Testis (tissue), 2 donors: ENCODE measurements at regions not wholly inside any gene's neighbourhood (a gene's known extent, or its start where the extent isn't known, plus 50 kb on each side); places are given as distances from the start of the nearest gene placed in this dataset.

Experiments
- DNase-seq: peaks from one replicate; pipeline ENCODE4 v3.0.0-alpha.2; 2019
- H3K27ac ChIP-seq, 2 donors: fragments of 200-600 bp; sonication (generic); one replicate each; pipeline ENCODE4 v1.5.1; 2019
- H3K27me3 ChIP-seq: fragments of 200-600 bp; sonication (generic); one replicate; pipeline ENCODE4 v1.5.1; 2019
- H3K36me3 ChIP-seq: fragments of 200-600 bp; sonication (generic); one replicate; pipeline ENCODE4 v1.5.1; 2017; ENCODE audit warnings: low read depth; ENCODE audit errors: missing control alignments
- H3K4me1 ChIP-seq: fragments of 200-600 bp; sonication (generic); one replicate; pipeline ENCODE4 v1.5.1; 2019
- H3K4me3 ChIP-seq, 2 donors: fragments of 200-600 bp; sonication (generic); one replicate each; pipeline ENCODE4 v1.5.1; 2017 to 2019
- H3K9me3 ChIP-seq: fragments of 200-600 bp; sonication (generic); one replicate; pipeline ENCODE4 v1.5.1; 2017
- CTCF ChIP-seq, 3 experiments: fragments of 450-650 bp in 2 of 3; fragments of 200-600 bp in 1 of 3; sonication (generic) in 1 of 3; IDR thresholded peaks; one replicate each; pipeline ENCODE4 v1.5.1; 2016 to 2019; ENCODE audit warnings: antibody characterized with exemption in 3 of 3, mild to moderate bottlenecking in 2 of 3, moderate library complexity in 1 of 3
- POLR2A ChIP-seq: fragments of 450-650 bp; IDR thresholded peaks from one replicate; pipeline ENCODE4 v1.6.1; 2017; ENCODE audit warnings: antibody characterized with exemption, mild to moderate bottlenecking, moderate library complexity
- WGBS, 2 donors: methylation state at CpG; one replicate each; pipeline ENCODE4 v1.1.5; 2018; 5-methylcytosine and 5-hydroxymethylcytosine counted together
- intact Hi-C: fragments of 100-400 bp; cut with DNase I; formaldehyde crosslinking; loops from one replicate; pipeline ENCODE4 v1.15.1; 2023; ENCODE audit warnings: low total_unique reads

DNA sequence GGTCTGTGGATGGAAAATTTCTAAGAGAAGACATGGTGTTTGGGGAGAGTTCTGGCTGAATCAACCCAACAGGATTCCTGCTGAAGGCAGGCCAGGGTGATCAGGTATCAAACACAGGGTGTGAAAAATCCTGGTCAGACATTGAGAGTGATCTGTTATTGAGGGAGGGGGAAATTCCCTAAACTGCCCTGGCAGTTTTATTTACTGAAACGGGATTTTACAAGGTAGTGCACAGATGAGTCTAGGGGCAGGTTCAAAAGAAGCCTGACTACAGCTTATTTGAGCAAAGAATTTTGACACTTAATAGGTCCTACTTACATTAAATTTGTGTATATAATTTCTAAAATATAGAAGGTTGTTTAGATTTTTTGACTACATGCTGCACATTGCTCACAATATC is 569.4 kb upstream of the RGS18 start:
- DNase-seq = no peak
- no peak overlapping the region for H3K4me3 ChIP-seq
- H3K36me3 ChIP-seq = no peaks in the 10 kb centered on the region
- H3K27me3 ChIP-seq = no peaks in the 10 kb centered on the region
- WGBS, 2 donors = 82 to 85% methylated on average over 1 of the region's 1 CpG
- intact Hi-C loops = no loop called here
- no peaks in the 10 kb centered on the region for H3K9me3 ChIP-seq
- no peaks in the 10 kb centered on the region for H3K4me1 ChIP-seq
- TF ChIP-seq POLR2A = no peak
- TF ChIP-seq CTCF (IDR thresholded peaks at IDR 0.05) = no peak
- no peak overlapping the region for H3K27ac ChIP-seq

GRCh38 chr1:191589536-191589935 is 568.7 kb upstream of the RGS18 start:
- WGBS, 2 donors = 85 to 86% methylated on average over 4 of the region's 4 CpGs

GRCh38 chr1:191590578-191590977 is 567.7 kb upstream of the RGS18 start:
- intact Hi-C loops = no loop called here
- Histone ChIP-seq H3K36me3 (no peaks in the 10 kb centered on the region), H3K9me3 (no peaks in the 10 kb centered on the region), H3K4me1 (no peaks in the 10 kb centered on the region), H3K27ac (no peak overlapping the region), H3K27me3 (no peaks in the 10 kb centered on the region), H3K4me3 (no peak overlapping the region)
- TF ChIP-seq CTCF (IDR thresholded peaks at IDR 0.05) (no peak), POLR2A (no peak)
- no peak for DNase-seq
- WGBS, 2 donors = 68 to 69% methylated on average over 3 of the region's 3 CpGs

More at GRCh38 chr1:191589536-191589935, 568.7 kb upstream of the RGS18 start:
- H3K4me1 ChIP-seq = no peaks in the 10 kb centered on the region
- DNase-seq = no peak
- no peaks in the 10 kb centered on the region for H3K9me3 ChIP-seq
- TF ChIP-seq CTCF (IDR thresholded peaks at IDR 0.05) (no peak), POLR2A (no peak)
- intact Hi-C loops = no loop called here
- no peak overlapping the region for H3K27ac ChIP-seq
- H3K36me3 ChIP-seq = no peaks in the 10 kb centered on the region
- no peaks in the 10 kb centered on the region for H3K27me3 ChIP-seq
- no peak overlapping the region for H3K4me3 ChIP-seq

DNA sequence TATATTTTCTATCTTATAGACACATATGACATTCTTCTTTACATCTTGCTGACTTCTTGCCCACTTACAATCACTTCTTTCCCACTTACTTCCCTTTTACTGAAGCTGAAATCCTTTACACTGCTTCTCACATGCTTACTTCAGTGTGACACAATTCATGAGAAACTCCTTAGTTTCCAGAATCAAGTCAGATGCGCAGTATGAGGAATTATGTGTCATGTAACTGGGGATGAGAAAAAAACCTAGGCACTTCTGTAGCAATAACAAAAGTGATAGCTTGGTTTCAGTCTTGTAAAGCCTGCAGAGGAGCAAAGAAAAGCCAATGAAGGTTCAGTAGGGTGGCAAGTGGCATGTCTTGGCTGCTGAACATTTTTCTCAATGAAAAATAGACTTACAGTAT is 566.2 kb upstream of the RGS18 start:
- no peak for DNase-seq
- Histone ChIP-seq H3K27ac (no peak overlapping the region), H3K36me3 (no peaks in the 10 kb centered on the region), H3K9me3 (no peaks in the 10 kb centered on the region), H3K4me3 (no peak overlapping the region), H3K4me1 (no peaks in the 10 kb centered on the region), H3K27me3 (no peaks in the 10 kb centered on the region)
- TF ChIP-seq CTCF (IDR thresholded peaks at IDR 0.05) (no peak), POLR2A (no peak)
- intact Hi-C loops = no loop called here
- 98 to 100% methylated on average over 1 of the region's 1 CpG for WGBS, 2 donors

GRCh38 chr1:191592907-191593306 is 565.4 kb upstream of the RGS18 start:
- intact Hi-C loops = no loop called here
- Histone ChIP-seq H3K36me3 (no peaks in the 10 kb centered on the region), H3K27me3 (no peaks in the 10 kb centered on the region), H3K4me1 (no peaks in the 10 kb centered on the region), H3K4me3 (no peak overlapping the region), H3K9me3 (no peaks in the 10 kb centered on the region), H3K27ac (no peak overlapping the region)
- 33 to 39% methylated on average over 2 of the region's 2 CpGs for WGBS, 2 donors
- DNase-seq = no peak
- TF ChIP-seq CTCF (IDR thresholded peaks at IDR 0.05) (no peak), POLR2A (no peak)
